Esophagus squamous epithelium (tissue), 5 donors: ENCODE measurements at regions not wholly inside any gene's neighbourhood (a gene's known extent, or its start where the extent isn't known, plus 50 kb on each side); places are given as distances from the start of the nearest gene placed in this dataset.

Experiments used
- DNase-seq: peaks from one replicate; lab custom pipeline; 2025; lab: John Stamatoyannopoulos, UW
- H3K27ac ChIP-seq, 4 donors: fragments of 200-600 bp; sonication (generic); one replicate each; pipeline ENCODE4 v1.5.1; 2016 to 2019; ENCODE audit warnings: mild to moderate bottlenecking in 1 of 4
- H3K27me3 ChIP-seq, 4 donors: fragments of 200-600 bp; sonication (generic); 1 replicate in 3 of 4; 2 replicates in 1 of 4; pipeline versions ENCODE4 v1.5.1 to v1.6.0; 2017 to 2021; ENCODE audit warnings: antibody characterized with exemption in 1 of 4
- H3K36me3 ChIP-seq, 3 donors: fragments of 200-600 bp; sonication (generic); one replicate each; pipeline ENCODE4 v1.5.1; 2016 to 2019
- H3K4me1 ChIP-seq, 3 donors: fragments of 200-600 bp; sonication (generic); one replicate each; pipeline ENCODE4 v1.5.1; 2017 to 2019
- H3K4me3 ChIP-seq, 4 donors: fragments of 200-600 bp; sonication (generic); 1 replicate in 3 of 4; 2 replicates in 1 of 4; pipeline ENCODE4 v1.5.1; 2016 to 2019; ENCODE audit warnings: mild to moderate bottlenecking in 2 of 4, moderate library complexity in 1 of 4
- H3K9me3 ChIP-seq, 3 donors: fragments of 200-600 bp; sonication (generic); one replicate each; pipeline ENCODE4 v1.5.1; 2016 to 2019
- CTCF ChIP-seq, 6 experiments: fragments of 450-650 bp in 4 of 6; fragments of 200-600 bp in 2 of 6; sonication (generic) in 2 of 6; IDR thresholded peaks; one replicate each; pipeline ENCODE4 v1.5.1; 2016 to 2019; ENCODE audit warnings: antibody characterized with exemption in 6 of 6, mild to moderate bottlenecking in 4 of 6, moderate library complexity in 4 of 6
- POLR2A ChIP-seq, 4 donors: fragments of 450-650 bp; IDR thresholded peaks; one replicate each; pipeline ENCODE4 v1.6.1; 2017; ENCODE audit warnings: antibody characterized with exemption in 4 of 4, mild to moderate bottlenecking in 4 of 4, moderate library complexity in 3 of 4
- WGBS, 2 donors: methylation state at CpG; one replicate each; pipeline ENCODE4 v1.1.5; 2018; 5-methylcytosine and 5-hydroxymethylcytosine counted together
- intact Hi-C: fragments of 100-400 bp; cut with DNase I; formaldehyde crosslinking; loops from one replicate; pipeline ENCODE4 v1.15.0; 2022
- donor health status: DM: yes; HTN: yes; CAD: no.

- intact Hi-C loops: no loop called here
- WGBS, 2 donors: 57 to 82% methylated on average over 1 to 2 of the region's 3 CpGs
- Histone ChIP-seq H3K9me3 (no peaks in the 10 kb centered on the region), H3K27me3 (no peaks in the 10 kb centered on the region), H3K4me1 (no peaks in the 10 kb centered on the region), H3K27ac (no peak overlapping the region), H3K36me3 (no peaks in the 10 kb centered on the region), H3K4me3 (no peak overlapping the region)
- no peak for DNase-seq
- TF ChIP-seq CTCF (IDR thresholded peaks at IDR 0.05) (no peak), POLR2A (IDR thresholded peaks at IDR 0.05) (no peak)
These were observed 398.2 kb upstream of the CELF4 start for GRCh38 chr18:37963837-37964236.

GRCh38 chr18:37962316-37962966 lies 396.8 kb upstream of the CELF4 start:
- Histone ChIP-seq H3K36me3 (no peaks in the 10 kb centered on the region), H3K27ac (no peak overlapping the region), H3K4me3 (no peak overlapping the region), H3K27me3 (no peaks in the 10 kb centered on the region), H3K4me1 (no peaks in the 10 kb centered on the region), H3K9me3 (no peaks in the 10 kb centered on the region)
- no peak for DNase-seq
- intact Hi-C loops: no loop called here
- WGBS, 2 donors: 54 to 56% methylated on average over 9 of the region's 9 CpGs
- TF ChIP-seq POLR2A (IDR thresholded peaks at IDR 0.05): no peak
- no peak for TF ChIP-seq CTCF (IDR thresholded peaks at IDR 0.05)

DNA sequence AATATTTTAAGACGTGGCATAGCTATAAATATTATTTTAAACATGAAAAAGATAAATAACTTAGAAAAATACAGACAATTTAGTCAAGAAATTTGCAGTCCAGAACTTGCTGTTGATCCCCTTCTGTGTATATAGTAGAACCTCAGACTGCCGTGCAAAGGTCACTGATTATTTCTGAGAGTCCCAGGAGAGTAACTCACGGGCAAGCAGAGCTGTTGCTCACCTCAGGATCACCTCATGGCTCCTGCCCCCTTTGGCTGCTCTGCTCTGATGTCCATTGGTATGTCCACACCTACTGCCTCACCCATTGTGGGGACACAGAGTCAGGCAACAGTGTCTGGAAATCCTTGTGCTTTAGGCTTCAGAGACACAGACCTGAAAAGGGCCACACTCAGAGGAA lies 392.9 kb upstream of the CELF4 start:
- intact Hi-C loops: no loop called here

DNA sequence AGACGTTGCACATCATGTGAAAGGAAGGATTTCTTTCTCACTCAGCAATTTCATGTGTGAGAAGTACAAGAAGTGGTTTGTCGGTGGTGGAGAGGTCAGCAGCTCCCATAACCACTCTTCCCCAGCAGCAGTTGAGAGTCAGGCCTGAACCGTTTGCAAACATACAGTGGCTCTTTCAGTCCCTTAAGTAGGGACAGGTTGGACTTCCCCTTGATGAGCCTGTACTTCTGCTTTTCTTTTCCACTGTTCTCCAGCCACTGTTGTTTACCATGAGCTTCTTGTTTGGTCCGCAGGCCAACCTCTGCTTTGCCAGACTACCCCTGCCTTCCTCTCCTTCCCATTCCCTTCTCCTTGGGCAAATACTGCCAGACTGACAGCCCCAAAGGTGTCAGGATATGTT lies 391.3 kb upstream of the CELF4 start:
- Histone ChIP-seq H3K27me3 (no peaks in the 10 kb centered on the region), H3K4me3 (no peak overlapping the region), H3K27ac (no peak overlapping the region), H3K36me3 (no peaks in the 10 kb centered on the region), H3K4me1 (no peaks in the 10 kb centered on the region), H3K9me3 (no peaks in the 10 kb centered on the region)
- DNase-seq: no peak
- intact Hi-C loops: no loop called here
- TF ChIP-seq POLR2A (IDR thresholded peaks at IDR 0.05) (no peak), CTCF (IDR thresholded peaks at IDR 0.05) (no peak)
- 56 to 70% methylated on average over 4 of the region's 4 CpGs for WGBS, 2 donors

More for the DNA sequence above, 392.9 kb upstream of the CELF4 start:
- H3K9me3 ChIP-seq: no peaks in the 10 kb centered on the region
- H3K4me1 ChIP-seq: no peaks in the 10 kb centered on the region
- 34 to 72% methylated on average over 3 of the region's 3 CpGs for WGBS, 2 donors
- H3K27ac ChIP-seq: no peak overlapping the region
- DNase-seq: no peak
- H3K27me3 ChIP-seq: no peaks in the 10 kb centered on the region
- H3K4me3 ChIP-seq: no peak overlapping the region
- H3K36me3 ChIP-seq: no peaks in the 10 kb centered on the region
- TF ChIP-seq POLR2A (IDR thresholded peaks at IDR 0.05): no peak
- TF ChIP-seq CTCF (IDR thresholded peaks at IDR 0.05): no peak

- TF ChIP-seq CTCF (IDR thresholded peaks at IDR 0.05) (no peak), POLR2A (IDR thresholded peaks at IDR 0.05) (no peak)
- Histone ChIP-seq H3K27me3 (no peaks in the 10 kb centered on the region), H3K9me3 (no peaks in the 10 kb centered on the region), H3K36me3 (no peaks in the 10 kb centered on the region), H3K27ac (no peak overlapping the region), H3K4me1 (no peaks in the 10 kb centered on the region), H3K4me3 (no peak overlapping the region)
- WGBS, 2 donors: 43% methylated on average over 2 of the region's 2 CpGs; no CpG with 5 or more reads in 1 of the 2 donors
- DNase-seq: no peak
- intact Hi-C loops: no loop called here
These were observed 390.4 kb upstream of the CELF4 start for GRCh38 chr18:37956020-37956419.
